NCI-H1417 (cell line): ENCODE measurements at regions not wholly inside any gene's neighbourhood (a gene's known extent, or its start where the extent isn't known, plus 50 kb on each side); places are given as distances from the start of the nearest gene placed in this dataset.
"Not testable (repeated sequence)": the region's sequence is repeated elsewhere in the genome, so short reads cannot be mapped to it uniquely, and the experiment has no call there.

ENCODE experiments used
- DNase-seq, 3 experiments: peaks; one replicate each; lab custom pipeline; 2025; lab: John Stamatoyannopoulos, UW

DNA sequence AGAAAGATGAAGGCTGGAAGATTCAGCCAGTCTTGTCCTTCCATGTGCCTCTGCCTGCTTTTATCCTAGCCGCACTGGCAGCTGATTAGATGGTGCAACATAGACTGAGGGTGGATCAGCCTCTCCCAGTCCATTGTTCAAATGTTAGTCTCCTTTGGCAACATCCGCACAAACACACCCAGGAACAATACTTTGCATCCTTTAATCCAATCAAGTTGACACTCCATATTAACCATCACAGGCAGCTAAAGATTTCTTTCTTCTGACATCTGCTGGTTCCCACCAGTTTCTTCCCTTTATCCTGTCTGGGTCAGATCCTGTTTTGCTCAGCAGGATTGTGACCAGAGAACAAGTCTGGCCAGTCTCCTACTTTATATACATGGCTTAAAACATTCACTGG, 276.5 kb upstream of the TYRP1 start:
- DNase-seq, result no peak

DNA sequence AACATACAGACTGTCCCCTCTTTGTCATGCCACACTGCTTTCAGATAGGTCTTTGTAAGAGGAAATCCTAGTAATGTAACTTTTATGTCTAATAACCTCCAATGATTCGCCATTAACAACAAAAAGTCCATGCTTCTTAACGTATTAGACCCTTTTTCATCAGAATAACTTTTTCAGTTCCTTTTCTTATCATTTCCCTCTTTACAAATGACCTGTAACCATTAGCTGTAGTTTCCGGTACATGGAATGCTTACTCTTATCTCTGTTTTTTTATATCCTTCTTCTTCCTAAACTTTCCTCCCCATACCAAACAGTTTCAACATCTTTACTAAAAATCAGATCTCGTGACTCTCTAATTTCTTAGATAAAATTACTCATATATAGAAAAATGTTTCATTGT, 268.9 kb upstream of the TYRP1 start:
- no peak for DNase-seq

DNA sequence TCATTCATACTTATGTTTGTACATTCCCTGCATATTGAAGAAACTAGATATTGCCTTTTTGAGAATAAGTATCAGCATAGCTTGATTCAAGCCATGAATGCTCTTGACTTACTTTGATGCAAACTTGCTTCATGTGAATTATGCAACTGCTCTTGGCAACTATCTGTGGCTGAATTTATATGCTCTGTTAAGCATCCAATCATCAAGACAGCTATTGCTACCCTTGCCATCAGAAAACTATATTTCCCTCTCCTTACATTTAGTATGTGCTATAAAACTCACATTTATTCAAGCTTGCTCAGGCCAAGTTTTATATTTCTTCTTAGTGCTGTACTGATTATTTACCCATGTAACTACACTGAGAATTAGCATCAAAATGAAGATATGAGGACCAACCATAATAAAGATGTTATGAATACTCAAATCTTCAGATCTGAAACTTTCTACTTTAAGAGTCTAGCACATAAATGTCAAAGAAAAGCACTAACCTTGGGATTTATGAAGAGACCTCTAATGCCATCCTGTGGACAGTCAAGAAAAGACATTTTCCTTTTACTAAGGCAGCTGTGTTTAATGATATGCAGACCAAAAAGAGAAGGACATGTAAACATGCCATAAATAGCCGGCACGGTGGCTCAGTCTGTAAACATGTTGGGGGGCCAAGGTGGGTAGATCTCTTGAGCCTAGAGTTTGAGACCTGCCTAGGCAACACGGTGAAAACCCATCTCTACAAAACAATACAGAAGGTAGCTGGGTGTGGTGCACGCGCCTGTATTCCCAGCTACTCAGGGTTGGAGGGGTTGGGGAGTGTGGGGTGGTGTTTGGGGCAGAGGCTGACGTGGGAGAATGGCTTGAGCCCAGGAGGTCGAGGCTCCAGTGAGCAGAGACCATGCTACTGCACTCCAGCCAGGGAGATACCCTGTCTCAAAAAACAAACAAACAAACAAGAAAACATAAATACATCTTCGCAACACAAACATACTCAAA, 267.0 kb upstream of the TYRP1 start:
- DNase-seq, result peak in 1 of 3 experiments; percentile 61

DNA sequence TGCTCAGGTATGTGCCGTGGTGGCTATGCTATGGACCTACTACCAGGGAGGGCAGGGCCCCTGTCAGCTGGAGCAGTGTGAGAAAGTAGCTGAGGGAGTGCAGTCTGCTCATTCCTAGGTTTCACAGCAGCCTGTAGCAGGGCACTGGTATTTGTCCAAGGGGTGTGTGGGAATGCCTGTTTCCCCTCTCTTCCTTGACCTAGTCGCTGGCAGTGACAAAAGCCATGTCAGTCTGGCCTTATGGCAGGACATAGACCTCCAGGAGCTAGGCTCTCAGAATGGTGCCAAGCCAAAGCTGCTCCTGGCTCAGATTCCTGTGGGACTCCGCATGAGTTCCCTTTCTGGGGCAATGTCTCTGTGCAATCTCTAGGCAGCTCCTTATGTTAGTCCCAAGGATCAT, 253.9 kb upstream of the TYRP1 start:
- DNase-seq, result no peak

DNA sequence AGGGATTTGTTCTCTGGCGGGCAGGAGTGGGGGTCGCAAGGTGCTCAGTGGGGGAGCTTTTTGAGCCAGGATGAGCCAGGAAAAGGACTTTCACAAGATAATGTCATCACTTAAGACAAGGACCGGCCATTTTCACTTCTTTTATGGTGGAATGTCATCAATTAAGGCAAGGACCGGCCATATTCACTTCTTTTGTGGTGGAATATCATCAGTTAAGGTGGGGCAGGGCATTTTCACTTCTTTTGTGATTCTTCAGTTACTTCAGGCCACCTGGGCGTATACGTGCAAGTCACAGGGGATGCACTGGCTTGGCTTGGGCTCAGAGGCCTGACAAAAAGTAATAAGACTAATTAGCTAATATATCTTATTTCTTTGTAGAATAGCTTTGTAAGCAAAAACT, 252.1 kb upstream of the TYRP1 start:
- DNase-seq, result not testable (repeated sequence)

DNA sequence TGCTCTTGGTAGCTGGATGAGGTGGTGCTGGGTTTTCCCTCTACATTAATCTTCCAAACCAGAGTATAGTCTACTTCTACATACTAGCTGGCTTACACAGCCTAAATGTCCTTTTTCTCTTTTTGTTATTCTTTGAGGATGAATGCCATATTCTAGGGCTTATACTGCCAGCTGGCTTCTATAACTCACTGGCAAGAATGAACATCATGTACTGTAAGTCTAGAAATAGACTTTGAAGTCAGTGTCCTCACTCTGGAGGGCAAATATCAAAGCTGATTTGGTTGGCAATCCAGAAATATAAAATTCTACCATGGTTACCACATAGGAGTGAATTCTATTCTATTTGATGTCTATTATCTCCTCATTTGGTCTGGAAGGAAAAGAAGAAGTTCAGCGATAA, 251.7 kb upstream of the TYRP1 start:
- DNase-seq, result no peak

DNA sequence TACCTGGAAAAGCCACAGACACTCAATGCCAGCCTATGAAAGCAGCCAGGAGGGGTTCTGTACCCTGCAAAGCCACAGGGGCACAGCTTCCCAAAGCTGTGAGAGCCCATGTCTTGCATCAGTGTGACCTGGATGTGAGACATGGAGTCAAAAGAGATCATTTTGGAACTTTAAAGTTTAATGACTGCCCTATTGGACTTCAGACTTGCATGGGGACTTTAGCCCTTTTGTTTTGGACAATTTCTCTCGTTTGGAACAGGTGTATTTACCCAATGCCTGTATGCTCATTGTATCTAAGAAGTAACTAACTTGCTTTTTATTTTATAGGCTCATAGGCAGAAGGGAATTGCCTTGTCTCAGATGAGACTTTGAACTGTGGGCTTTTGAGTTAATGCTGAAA, 244.9 kb upstream of the TYRP1 start:
- no peak for DNase-seq

DNA sequence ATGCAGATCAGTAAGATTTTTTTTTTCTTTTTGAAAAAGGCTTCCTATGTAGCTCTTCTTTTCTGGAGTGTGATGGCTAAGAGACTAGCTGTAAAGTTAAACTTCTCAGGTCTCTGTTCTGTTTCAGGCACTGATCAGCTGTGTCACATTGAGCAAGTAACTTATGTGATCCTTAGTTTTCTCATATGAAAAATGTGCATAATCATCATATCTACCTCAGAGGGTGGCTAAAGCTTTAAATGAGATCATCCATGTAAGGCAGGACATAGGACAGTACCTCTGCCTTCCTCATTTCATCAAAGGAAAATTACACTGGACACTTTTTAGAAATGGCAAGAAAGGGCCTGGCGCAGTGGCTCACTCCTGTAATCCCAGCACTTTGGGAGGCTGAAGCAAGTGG, 235.9 kb upstream of the TYRP1 start:
- DNase-seq, result no peak

DNA sequence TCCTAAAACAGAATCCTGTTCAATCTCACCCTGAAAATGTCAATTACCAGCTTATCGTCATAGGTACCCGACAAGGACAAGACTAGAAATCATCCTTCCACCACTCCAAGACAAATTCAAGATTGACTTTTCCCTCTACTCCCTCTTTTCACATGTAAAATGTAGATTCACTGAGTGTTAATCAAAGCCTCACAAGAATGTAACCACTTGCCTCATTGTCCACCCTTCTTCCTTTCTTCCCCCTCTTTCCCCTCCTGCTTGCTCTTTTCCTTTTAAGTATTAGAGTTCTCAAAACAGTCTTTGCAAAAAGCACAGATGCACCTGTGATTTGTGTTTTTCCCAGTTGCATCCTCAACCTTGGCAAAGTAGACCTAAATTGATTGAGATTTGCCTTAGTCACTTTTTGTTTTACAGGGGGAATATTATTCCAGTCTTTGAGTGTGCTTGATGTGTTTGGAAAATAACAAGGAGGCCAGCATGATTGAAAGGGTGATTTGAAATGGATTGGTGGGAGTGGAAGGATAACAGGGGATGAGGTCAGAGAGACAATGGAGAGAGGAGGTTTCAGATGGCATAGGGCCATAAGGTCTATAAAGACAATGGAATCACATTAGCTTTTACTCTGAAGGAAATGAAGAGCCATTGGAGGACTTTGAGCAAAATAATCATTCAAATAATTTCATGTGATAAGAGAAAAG, 231.3 kb upstream of the TYRP1 start:
- peak in 1 of 3 experiments; percentile 2 for DNase-seq

DNA sequence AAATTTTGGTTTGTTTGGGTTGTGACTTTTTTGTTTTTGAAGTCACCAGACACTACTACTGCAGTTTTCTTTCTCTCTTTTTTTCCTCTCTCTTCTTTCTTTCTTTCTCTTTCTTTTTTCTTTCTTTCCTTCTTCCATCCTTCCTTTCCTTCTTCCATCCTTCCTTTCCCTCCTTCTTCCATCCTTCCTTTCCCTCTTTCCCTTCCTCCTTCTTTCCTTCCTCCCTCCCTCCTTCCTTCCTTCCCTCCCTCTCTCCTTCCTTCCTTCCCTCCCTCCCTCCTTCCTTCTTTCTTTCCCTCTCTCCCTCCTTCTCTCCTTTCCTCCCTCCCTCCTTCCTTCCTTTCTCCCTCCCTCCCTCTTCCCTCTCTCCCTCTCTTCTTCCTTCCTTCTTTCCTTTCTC, 230.3 kb upstream of the TYRP1 start:
- DNase-seq, result no peak

DNA sequence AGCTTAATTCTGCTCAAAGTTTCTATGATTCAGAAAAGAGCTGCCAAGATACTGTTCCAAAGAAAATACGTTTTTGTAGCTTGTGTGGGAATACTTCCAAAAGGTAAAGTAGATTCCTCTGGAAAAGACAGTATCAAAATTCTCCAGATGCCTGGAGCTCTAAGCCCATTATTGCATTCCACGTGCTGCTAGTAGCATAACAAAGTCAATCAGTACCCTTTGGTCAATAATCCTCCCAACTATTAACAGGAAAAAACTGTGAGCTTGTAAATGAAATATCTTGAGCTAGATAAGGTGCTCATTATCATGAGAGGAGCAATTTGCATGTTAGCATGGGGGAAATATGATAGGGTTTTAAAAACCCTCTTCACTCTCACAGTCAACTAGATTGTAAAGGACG, 229.5 kb upstream of the TYRP1 start:
- DNase-seq, result peak in 1 of 3 experiments; percentile 43

DNA sequence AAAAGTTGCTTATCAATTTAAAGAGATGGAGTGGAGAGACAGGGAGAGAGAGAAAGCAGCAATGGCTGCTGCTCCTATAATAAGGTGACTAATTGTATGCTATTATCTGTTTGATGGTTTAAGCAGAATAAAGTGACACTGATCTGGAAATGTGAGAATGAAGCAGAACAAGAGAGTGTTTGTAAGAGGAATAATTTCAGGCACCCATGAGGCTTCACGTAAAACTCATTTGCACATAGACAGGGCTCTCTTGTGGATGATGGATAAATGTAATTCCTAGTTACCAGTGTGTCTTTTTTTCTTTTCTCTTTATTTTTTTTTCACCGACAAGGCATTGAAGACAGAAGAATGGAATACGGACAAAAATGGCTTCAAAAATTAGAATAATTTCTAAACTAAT, 228.8 kb upstream of the TYRP1 start:
- peak in 2 of 3 experiments; percentile 1 to 57 for DNase-seq

DNA sequence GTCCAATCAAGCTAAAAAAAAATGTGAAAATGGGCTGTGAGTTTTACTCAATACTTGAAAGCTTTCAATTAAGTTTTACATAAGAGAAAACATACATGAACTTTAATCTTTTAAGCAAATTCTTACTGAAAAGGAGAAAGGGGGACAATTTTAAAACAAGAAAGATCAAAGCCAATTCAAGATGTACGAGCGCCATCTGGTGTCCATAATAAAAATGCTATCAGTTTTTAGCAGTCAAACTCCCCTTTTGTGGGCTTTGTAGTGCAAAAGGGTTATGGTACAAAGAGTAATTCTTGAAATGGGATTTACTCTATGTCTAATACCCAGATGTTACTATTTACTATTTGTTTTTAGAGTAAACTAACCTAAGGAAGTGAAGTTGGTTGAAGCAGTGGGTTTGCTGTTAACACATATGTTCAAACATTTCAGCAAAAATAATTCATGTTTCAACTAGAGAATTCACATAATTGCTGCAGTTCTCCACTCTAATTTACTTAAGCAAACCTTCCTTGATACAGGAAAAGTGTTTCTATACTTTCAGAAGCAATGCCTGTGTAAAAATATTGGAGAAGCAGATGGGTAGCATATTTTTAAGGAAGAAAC, 228.2 kb upstream of the TYRP1 start:
- peak; percentile 2 to 65 (median 27) for DNase-seq

DNA sequence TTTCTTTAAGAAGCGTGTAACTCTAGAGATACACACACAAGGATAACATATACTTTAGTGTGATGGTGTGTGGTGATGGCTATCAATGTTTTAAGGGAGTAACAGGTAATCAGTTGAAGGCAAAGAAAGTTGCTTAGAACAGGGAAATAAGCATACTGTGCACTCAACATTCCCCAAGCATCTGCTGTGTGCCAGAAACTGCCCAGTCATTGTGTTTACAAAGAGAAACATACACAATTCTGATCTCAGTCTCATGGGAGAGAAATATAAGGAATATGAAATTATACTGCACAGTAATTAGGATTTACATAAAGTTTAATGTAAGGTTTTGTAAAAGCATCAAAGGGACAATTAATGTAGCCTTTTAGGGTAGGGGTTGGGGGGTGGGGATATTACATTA, 224.1 kb upstream of the TYRP1 start:
- DNase-seq, result peak in 1 of 3 experiments; percentile 15

DNA sequence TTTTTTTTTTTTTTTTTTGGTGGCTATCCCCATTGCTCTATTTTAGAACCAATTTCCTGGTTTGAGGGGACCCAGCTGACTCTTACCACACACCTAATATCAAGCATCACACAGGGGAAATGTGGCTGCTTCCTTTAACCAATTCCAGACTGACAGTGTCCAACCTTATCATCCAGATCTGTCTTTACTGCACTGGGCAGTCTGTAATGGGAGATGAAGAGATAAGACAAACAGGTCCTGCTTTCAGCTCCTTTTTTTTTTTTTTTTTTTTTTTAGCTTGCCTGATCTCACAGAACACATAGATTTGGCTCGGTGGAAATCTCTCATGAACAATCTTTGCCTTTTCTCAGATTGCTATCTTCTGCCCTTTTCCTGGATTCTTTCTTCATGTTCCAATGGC, 198.8 kb upstream of the TYRP1 start:
- DNase-seq, result no peak

DNA sequence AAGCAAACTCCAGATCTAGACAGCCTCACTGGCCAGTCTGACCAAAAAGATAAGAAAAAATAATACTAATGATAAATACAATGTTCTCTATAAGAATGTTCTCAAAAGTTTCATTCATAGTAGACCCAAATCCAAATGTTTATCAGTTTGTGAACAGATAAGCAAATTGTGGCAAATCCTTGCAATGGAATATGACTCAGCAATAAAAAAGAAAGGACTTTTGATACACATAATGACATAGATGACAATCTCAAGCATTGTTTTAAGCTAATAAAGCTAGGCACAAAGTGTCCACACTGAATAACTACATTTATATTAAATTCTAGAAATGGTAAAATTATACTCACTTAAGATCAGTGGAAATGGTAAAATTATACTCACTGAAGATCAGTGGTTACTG, 195.4 kb upstream of the TYRP1 start:
- no peak for DNase-seq

DNA sequence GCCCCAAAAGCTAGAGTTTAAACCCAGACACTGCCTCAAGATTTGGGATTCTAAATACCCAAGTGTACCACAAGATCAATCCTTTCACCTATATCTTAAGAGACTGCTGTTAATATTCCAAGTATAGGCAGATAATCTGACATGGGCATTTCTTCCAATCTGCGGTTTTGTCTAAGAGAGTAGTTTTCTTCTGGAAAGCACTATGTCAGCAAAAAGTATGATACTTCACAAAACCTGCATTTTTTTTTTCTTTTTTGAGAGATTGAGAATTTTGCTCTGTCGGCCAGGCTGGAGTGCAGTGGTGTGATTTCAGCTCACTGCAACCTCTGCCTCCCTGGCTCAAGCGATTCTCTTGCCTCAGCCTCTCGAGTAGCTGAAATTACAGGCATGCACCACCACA, 190.7 kb upstream of the TYRP1 start:
- no peak for DNase-seq

DNA sequence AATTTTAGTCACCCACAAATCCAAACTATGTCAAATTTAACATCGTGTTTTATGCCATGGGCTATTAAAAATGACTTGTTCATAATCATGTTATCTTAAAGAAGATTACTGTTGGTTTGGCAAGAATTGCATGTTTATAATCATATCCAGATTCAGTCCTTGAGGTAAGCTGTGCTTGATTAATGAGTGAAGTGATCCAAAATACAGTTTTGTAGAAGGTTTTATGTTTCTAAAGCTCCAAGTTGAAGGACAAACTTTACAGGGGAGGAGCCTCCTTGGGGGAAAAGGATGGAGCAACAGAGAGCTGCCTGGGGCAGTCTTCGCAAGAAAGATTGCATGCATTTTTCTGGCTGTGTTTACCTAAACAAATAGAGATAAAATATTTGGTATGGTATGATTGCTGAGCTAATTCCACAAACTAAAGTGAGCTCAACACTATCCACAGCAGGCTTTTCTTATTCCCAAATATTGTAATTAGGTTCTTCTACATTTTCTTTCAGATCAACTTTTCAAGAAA, 189.5 kb upstream of the TYRP1 start:
- no peak for DNase-seq

DNA sequence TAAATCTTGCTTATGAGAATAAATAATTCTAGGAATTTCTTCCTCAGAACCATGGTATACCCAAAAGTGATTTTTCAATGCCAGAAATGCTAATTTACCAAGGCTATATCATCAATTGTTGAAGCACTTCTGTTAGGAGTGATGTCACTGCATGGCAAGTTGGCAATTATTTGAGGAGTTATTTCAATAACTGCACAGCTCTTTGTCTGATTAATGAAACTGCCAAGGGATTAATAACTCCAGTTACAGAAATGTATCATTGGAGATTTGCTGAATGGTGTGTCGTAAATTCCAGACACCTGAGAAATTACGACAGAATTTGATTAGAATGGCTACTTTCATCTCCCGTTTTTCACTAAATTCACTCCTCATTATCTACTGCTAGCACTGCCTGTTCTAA, 182.6 kb upstream of the TYRP1 start:
- DNase-seq, result no peak

DNA sequence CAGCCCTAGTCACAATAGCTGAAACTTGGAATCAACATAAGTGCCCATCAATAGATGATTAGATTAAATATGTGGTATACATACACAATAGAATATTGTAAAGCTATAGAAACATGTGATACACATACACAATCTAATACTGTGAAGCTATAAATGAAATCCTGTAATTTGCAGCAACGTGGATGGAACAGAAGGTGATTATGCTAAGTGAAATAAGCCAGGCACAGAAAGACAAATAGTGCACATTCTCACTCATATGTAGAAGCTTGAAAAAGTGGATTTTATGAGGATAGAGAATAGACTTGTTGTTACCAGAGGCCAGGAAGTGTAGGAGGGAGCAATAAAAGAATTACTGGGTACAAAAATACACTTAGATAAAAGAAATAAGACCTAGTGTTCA, 181.5 kb upstream of the TYRP1 start:
- no peak for DNase-seq

DNA sequence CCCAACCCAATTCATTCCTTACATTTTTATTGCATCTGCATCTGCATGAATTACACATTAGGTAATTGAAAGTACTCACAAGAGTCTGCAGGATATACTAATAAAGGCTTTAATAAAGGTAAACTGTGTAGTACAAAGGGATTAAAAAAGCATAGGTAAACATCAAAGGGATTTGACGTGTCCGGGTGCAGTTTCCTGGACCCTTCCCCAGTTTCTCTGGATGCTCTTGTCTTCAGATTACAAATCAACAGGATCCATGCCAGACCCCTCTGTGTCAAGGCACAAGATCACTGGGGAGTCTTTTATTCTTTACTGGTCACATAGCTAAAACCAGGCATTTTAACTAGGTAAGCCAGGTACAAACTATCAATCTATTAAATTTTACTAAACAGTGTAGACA, 177.2 kb upstream of the TYRP1 start:
- no peak for DNase-seq

DNA sequence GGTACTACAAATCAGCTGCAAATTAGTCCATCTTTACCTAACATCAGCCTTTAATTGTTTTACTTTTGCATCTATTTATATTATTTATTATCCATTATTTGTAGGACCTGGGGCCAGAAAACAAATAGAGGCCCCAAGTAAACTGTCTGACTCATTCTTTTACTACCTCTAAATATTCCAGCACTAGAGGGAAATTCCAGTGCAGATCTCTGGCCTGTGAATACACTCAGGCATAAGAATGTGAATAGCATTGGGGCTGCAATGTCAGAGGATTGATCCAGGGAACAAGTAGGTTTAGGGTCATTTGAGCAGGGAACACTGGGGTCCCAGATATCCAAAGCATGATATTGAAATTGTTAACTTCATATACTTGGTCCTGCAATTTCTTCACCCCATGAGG, 176.6 kb upstream of the TYRP1 start:
- no peak for DNase-seq
